H9 (cell line): ENCODE measurements at regions not wholly inside any gene's neighbourhood (a gene's known extent, or its start where the extent isn't known, plus 50 kb on each side); places are given as distances from the start of the nearest gene placed in this dataset.

Source experiments
- DNase-seq: peaks from one replicate; pipeline ENCODE4 v3.0.0-alpha.2; 2017
- H2AFZ ChIP-seq: one replicate; pipeline ENCODE4 v1.6.1; 2013; ENCODE audit warnings: mild to moderate bottlenecking, low read length, control low read depth, moderate library complexity
- H2AK5ac ChIP-seq: 2 replicates; pipeline ENCODE4 v1.6.1; 2013; ENCODE audit warnings: low read length, control low read depth, mixed read lengths; ENCODE audit not compliant: insufficient read length
- H2BK120ac ChIP-seq: one replicate; pipeline ENCODE4 v1.6.1; 2013; ENCODE audit warnings: low read depth, mild to moderate bottlenecking, low read length, control low read depth, inconsistent platforms; ENCODE audit not compliant: poor library complexity, severe bottlenecking
- H2BK12ac ChIP-seq: 2 replicates; pipeline ENCODE4 v1.6.1; 2013; ENCODE audit warnings: low read length, control low read depth, mixed read lengths, low read depth; ENCODE audit not compliant: insufficient read length
- H2BK15ac ChIP-seq: 2 replicates; pipeline ENCODE4 v1.6.1; 2013; ENCODE audit warnings: low read depth, low read length, control low read depth
- H2BK20ac ChIP-seq: one replicate; pipeline ENCODE4 v1.6.1; 2013; ENCODE audit warnings: low read depth, mild to moderate bottlenecking, low read length, control low read depth, inconsistent platforms; ENCODE audit not compliant: poor library complexity, severe bottlenecking
- H2BK5ac ChIP-seq: 2 replicates; pipeline ENCODE4 v1.6.1; 2013; ENCODE audit warnings: low read length, control low read depth, mixed read lengths; ENCODE audit not compliant: insufficient read length
- H3K14ac ChIP-seq: 2 replicates; pipeline ENCODE4 v1.6.1; 2013; ENCODE audit warnings: low read length, control low read depth; ENCODE audit not compliant: insufficient read depth
- H3K18ac ChIP-seq: 2 replicates; pipeline ENCODE4 v1.6.1; 2013; ENCODE audit warnings: low read depth, mild to moderate bottlenecking, mixed read lengths, low read length, control low read depth; ENCODE audit not compliant: insufficient read length
- H3K23ac ChIP-seq: 2 replicates; pipeline ENCODE4 v1.6.1; 2013; ENCODE audit warnings: low read length, control low read depth, mixed read lengths, low read depth; ENCODE audit not compliant: insufficient read length
- H3K23me2 ChIP-seq: 2 replicates; pipeline ENCODE4 v1.6.1; 2013; ENCODE audit warnings: low read depth, mild to moderate bottlenecking, mixed read lengths, low read length, control low read depth; ENCODE audit not compliant: insufficient read length, poor library complexity, severe bottlenecking
- H3K27ac ChIP-seq: 2 replicates; pipeline ENCODE4 v1.5.1; 2013; ENCODE audit warnings: low read length, control low read depth, mixed read lengths, low read depth; ENCODE audit not compliant: insufficient read length
- H3K27me3 ChIP-seq: 2 replicates; pipeline ENCODE4 v1.6.1; 2013; ENCODE audit warnings: low read length, control low read depth, inconsistent platforms; ENCODE audit not compliant: insufficient read depth
- H3K4ac ChIP-seq: 2 replicates; pipeline ENCODE4 v1.6.1; 2013; ENCODE audit warnings: low read depth, mild to moderate bottlenecking, control low read depth, inconsistent platforms, low read length, moderate library complexity
- H3K4me1 ChIP-seq: 2 replicates; pipeline ENCODE4 v1.6.1; 2013; ENCODE audit warnings: low read length, control low read depth, inconsistent platforms; ENCODE audit not compliant: insufficient read depth
- H3K4me2 ChIP-seq: 2 replicates; pipeline ENCODE4 v1.6.1; 2013; ENCODE audit warnings: low read length, control low read depth, mixed read lengths; ENCODE audit not compliant: insufficient read length, insufficient read depth
- H3K56ac ChIP-seq: 2 replicates; pipeline ENCODE4 v1.6.1; 2013; ENCODE audit warnings: low read depth, mild to moderate bottlenecking, mixed read lengths, low read length, control low read depth; ENCODE audit not compliant: insufficient read length
- H3K79me1 ChIP-seq: 2 replicates; pipeline ENCODE4 v1.6.1; 2013; ENCODE audit warnings: low read depth, mild to moderate bottlenecking, moderate library complexity, low read length, control low read depth, inconsistent platforms; ENCODE audit not compliant: insufficient read depth, poor library complexity, severe bottlenecking
- H3K79me2 ChIP-seq: 2 replicates; pipeline ENCODE4 v1.6.1; 2013; ENCODE audit warnings: low read length, control low read depth, inconsistent platforms; ENCODE audit not compliant: insufficient read depth
- H3K9ac ChIP-seq: 2 replicates; pipeline ENCODE4 v1.6.1; 2013; ENCODE audit warnings: low read length, control low read depth, mixed read lengths; ENCODE audit not compliant: insufficient read length; ENCODE audit errors: extremely low read depth
- H3K9me3 ChIP-seq: one replicate; pipeline ENCODE4 v1.6.1; 2013; ENCODE audit warnings: low read depth, low read length, inconsistent platforms; ENCODE audit not compliant: control insufficient read depth
- H3T11ph ChIP-seq: one replicate; pipeline ENCODE4 v1.6.1; 2013; ENCODE audit warnings: mild to moderate bottlenecking, low read length, control low read depth, inconsistent platforms
- H4K20me1 ChIP-seq: one replicate; pipeline ENCODE4 v1.6.1; 2013; ENCODE audit not compliant: control insufficient read depth, insufficient read length, insufficient read depth
- H4K5ac ChIP-seq: 2 replicates; pipeline ENCODE4 v1.6.1; 2013; ENCODE audit warnings: low read depth, mild to moderate bottlenecking, mixed read lengths, low read length, control low read depth; ENCODE audit not compliant: insufficient read length
- H4K8ac ChIP-seq: replicated peaks from 2 replicates; pipeline ENCODE4 v1.6.1; 2013; ENCODE audit warnings: low read length, control low read depth, mixed read lengths, low read depth; ENCODE audit not compliant: insufficient read length
- H4K91ac ChIP-seq: 2 replicates; pipeline ENCODE4 v1.6.1; 2013; ENCODE audit warnings: low read depth, mild to moderate bottlenecking, moderate library complexity, mixed read lengths, low read length, control low read depth; ENCODE audit not compliant: insufficient read length
- H3K27ac Mint-ChIP-seq, 3 experiments: 2 replicates in 2 of 3; 3 replicates in 1 of 3; pipeline ENCODE4 v1.8.0; 2020 to 2021; ENCODE audit warnings: mixed read lengths in 3 of 3, mild to moderate bottlenecking in 1 of 3, moderate library complexity in 1 of 3
- H3K27me3 Mint-ChIP-seq: 2 replicates; pipeline ENCODE4 v1.8.0; 2021; ENCODE audit warnings: low read depth, mild to moderate bottlenecking, moderate library complexity, mixed read lengths
- H3K36me3 Mint-ChIP-seq, 3 experiments: 2 replicates in 2 of 3; 3 replicates in 1 of 3; pipeline ENCODE4 v1.8.0; 2020 to 2021; ENCODE audit warnings: low read depth in 3 of 3, mixed read lengths in 3 of 3; ENCODE audit not compliant: insufficient read depth in 1 of 3
- H3K4me1 Mint-ChIP-seq, 2 experiments: 2 replicates each; pipeline ENCODE4 v1.8.0; 2020; ENCODE audit warnings: mixed read lengths in 2 of 2
- H3K4me3 Mint-ChIP-seq, 2 experiments: 2 replicates in 1 of 2; 3 replicates in 1 of 2; pipeline ENCODE4 v1.8.0; 2020 to 2021; ENCODE audit warnings: mild to moderate bottlenecking in 2 of 2, mixed read lengths in 2 of 2, moderate library complexity in 1 of 2
- H3K9me3 Mint-ChIP-seq, 2 experiments: 2 replicates in 1 of 2; 3 replicates in 1 of 2; pipeline ENCODE4 v1.8.0; 2020; ENCODE audit warnings: mild to moderate bottlenecking in 2 of 2, mixed read lengths in 2 of 2, moderate library complexity in 1 of 2
- WGBS: extraction: QIAGEN DNeasy Blood & Tissue Kit; methylation state at CpG from one replicate; pipeline ENCODE4 v1.1.7; 2013; ENCODE audit warnings: missing lambda C conversion rate, low lambda C conversion rate, mixed read lengths; ENCODE audit not compliant: insufficient read length; ENCODE audit errors: extremely low coverage; 5-methylcytosine and 5-hydroxymethylcytosine counted together
- TF ChIP-seq, protein P1 (sequence below): fragments of 200-600 bp; sonication (generic); conservative IDR thresholded peaks from 3 replicates; pipeline ENCODE4 v1.8.0; 2021; ENCODE audit warnings: antibody characterized with exemption, mild to moderate bottlenecking

- WGBS: no CpG with 5 or more reads among the region's 2 CpGs
- H2BK12ac ChIP-seq: no peak overlapping the region
- no peak overlapping the region for H4K91ac ChIP-seq
- H3K56ac ChIP-seq: no peak overlapping the region
- peaks cover 89% of the 10 kb centered on the region for H3K9me3 ChIP-seq
- no peak overlapping the region for H3K9ac ChIP-seq
- H3K4me1 ChIP-seq: no peaks in the 10 kb centered on the region
- Mint-ChIP-seq H3K4me1 (no peaks in the 10 kb centered on the region), H3K9me3 (peaks cover 95% of the 10 kb centered on the region in 2 experiments), H3K27me3 (no peaks in the 10 kb centered on the region), H3K4me3 (no peak overlapping the region), H3K36me3 (peaks cover 7 to 31% (median 9%) of the 10 kb centered on the region in 3 experiments; a peak in 5 of 7 replicates), H3K27ac (no peak overlapping the region)
- H2BK20ac ChIP-seq: no peak overlapping the region
- H3T11ph ChIP-seq: no peak overlapping the region
- no peaks in the 10 kb centered on the region for H4K20me1 ChIP-seq
- no peak overlapping the region for H2AK5ac ChIP-seq
- no peak overlapping the region for H2BK5ac ChIP-seq
- no peak for DNase-seq
- no peak overlapping the region for H3K27ac ChIP-seq
- H2BK120ac ChIP-seq: no peak overlapping the region
- no peak overlapping the region for H2AFZ ChIP-seq
- H4K5ac ChIP-seq: no peak overlapping the region
- no peaks in the 10 kb centered on the region for H3K23me2 ChIP-seq
- H3K79me2 ChIP-seq: no peaks in the 10 kb centered on the region
- no peak overlapping the region for H3K4ac ChIP-seq
- H3K23ac ChIP-seq: no peak overlapping the region
- no peak overlapping the region for H3K4me2 ChIP-seq
- H3K14ac ChIP-seq: no peak overlapping the region
- no peak overlapping the region for H4K8ac ChIP-seq
- H3K79me1 ChIP-seq: no peaks in the 10 kb centered on the region
- no peaks in the 10 kb centered on the region for H3K27me3 ChIP-seq
- TF ChIP-seq, protein P1, sequence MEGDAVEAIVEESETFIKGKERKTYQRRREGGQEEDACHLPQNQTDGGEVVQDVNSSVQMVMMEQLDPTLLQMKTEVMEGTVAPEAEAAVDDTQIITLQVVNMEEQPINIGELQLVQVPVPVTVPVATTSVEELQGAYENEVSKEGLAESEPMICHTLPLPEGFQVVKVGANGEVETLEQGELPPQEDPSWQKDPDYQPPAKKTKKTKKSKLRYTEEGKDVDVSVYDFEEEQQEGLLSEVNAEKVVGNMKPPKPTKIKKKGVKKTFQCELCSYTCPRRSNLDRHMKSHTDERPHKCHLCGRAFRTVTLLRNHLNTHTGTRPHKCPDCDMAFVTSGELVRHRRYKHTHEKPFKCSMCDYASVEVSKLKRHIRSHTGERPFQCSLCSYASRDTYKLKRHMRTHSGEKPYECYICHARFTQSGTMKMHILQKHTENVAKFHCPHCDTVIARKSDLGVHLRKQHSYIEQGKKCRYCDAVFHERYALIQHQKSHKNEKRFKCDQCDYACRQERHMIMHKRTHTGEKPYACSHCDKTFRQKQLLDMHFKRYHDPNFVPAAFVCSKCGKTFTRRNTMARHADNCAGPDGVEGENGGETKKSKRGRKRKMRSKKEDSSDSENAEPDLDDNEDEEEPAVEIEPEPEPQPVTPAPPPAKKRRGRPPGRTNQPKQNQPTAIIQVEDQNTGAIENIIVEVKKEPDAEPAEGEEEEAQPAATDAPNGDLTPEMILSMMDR: no peak
- H2BK15ac ChIP-seq: no peak overlapping the region
- H3K18ac ChIP-seq: no peak overlapping the region
Observed at GRCh38 chr17:27066315-27066714, 227.6 kb upstream of the WSB1 start.
